Forelimb muscle (tissue), 1 donor: ENCODE measurements at regions not wholly inside any gene's neighbourhood (a gene's known extent, or its start where the extent isn't known, plus 50 kb on each side); places are given as distances from the start of the nearest gene placed in this dataset.
"Not testable (repeated sequence)": the region's sequence is repeated elsewhere in the genome, so short reads cannot be mapped to it uniquely, and the experiment has no call there.

Experiments
- DNase-seq: peaks from one replicate; pipeline ENCODE4 v3.0.0-alpha.2; 2013; ENCODE audit warnings: low read depth

DNA sequence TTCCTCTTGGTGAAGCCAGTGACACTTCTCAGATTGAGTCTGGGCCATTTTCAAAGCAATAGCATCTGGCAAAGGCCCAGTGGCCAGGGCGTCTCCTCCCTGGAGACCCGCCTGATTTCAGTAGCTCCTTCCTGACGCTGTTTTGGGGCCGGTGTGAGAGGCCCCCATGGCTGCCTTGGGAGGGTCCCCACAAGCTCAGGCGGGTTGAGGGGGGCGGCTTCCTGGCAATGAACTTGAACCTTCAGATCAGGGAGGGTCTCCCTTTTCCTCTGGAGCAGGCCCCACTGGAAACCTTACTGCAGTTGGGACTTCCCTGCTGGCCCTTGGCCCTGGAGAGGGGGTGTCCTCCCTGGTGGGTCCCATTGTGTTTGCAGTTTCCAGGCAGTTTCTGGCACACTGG lies 121.2 kb downstream of the CRYAA start:
- DNase-seq = no peak

DNA sequence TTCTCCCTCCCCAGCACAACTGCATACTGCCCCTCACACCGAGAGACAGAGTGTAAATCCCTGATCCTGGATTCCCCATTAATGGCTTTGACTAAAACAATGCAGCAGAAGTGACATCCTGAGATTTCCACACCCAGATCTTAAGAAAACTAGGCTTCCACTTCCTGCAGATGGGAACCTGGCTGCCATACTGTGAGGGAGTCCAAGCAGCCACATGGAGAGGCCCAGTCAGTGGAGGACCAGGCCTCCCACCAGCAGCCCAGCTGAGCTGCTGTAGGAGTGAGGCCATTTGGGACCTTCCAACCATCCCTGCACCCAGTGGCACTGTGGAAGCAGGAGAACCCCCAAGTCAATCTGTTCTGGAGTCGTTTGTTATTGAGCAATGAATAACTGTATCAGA lies 120.6 kb downstream of the CRYAA start:
- DNase-seq = no peak

DNA sequence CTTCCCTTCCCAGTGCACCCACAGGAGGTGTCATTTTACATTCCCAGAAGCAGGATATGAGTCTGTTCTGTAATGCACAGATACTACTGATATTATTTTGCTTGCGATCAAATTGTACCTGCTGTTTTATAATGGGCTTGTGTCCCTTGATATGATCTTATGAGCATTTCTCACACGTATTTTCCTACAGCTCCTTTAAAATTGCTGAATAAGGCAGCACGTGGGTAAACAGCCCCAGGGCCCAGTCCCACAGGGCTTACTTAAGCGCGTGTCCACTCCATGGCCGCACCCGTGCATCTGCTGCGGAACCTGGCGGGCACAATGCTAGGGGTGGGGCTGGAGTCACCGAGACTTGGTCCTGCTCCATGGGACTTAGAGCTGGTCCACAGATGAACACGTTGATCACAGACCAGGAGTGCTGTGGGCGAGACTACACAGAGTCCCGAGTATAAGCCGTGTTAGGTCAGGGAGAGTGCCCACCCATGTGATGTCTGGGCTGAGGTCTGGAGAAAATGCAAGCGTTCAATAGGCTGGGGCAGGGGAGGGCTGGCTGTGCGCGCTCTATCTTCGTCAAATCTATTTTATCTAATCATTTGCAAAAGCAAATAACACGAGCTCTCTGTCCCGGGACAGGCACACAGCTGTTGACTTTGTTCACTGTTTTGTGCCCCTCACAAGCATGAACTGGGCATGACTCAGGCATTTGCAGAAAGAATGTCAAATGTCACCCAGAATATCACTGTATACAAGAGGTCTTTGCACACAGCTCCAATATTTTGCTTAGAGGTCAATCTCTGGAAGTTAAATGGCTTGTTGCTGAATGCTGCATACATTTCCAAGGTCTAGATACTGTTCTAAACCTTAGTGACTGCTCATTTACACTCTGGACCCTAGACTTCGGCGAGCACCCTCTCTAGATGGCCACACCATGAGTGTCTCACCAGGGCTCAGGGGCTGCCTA lies 119.3 kb downstream of the CRYAA start:
- no peak for DNase-seq

DNA sequence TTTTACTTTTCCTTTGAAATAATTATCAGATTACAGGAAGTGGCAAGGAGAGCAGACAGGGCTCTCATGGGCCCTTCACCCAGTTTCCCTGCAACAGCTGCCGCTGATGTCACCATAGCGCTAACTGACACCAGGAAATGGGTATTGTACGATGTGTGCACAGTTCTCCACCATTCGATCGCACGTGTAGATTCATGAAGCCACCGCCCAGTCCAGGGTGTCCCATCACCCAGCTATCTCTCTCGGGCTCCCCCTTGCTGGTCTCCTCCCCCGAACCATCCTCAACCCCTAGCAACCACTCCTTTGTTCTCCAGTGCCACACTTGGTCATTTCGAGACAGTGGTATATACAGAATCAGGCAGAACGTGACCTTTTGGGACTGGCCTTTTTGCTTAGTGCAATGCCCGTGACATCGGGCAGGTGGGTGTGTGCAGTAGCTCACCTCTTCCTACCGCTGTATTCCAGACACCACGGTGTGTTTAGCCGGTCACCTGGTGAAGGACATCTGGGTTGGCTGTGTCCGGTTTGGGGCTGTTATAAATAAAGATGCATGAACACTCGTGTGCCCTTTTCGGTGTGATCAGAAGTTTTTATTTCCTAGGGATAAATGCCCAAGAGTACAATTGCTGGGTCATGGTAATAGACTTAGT lies 118.4 kb downstream of the CRYAA start:
- no peak for DNase-seq

DNA sequence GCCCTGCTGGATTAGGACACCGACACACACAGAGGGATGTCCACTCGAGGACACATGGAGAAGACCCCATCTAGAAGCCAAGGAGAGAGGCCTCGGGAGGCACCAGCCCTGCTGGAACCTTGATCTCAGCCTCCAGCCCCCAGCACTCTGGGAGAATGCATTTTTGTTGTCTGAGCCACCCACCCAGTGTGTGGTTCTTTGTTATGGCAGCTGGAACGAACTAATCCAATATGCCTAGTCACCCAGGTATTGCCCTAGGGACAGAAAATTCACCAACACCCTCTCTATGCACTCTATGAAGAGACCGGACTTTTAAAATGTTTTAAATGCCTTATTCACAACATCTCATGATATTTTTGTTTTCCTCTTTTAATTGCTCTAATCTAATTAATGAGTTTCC lies 117.4 kb downstream of the CRYAA start:
- DNase-seq = no peak

DNA sequence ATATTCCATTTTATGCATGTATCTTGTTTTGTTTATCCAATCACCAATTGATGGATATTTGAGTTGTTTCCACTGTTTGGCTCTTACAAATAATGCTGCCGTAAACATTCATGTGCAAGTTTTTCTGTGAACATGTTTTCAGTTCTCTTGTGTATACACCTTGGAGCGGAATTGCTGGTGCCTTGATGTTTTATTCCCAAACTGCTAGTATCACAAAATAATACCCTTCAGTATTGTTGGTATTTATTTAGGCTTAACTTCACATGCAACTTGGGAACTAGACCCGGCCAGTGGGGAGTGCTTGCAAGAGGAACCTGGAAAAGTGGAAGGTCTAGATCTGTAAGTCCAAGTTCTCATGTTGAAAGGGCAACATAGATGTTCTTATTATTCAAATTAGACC lies 115.9 kb downstream of the CRYAA start:
- no peak for DNase-seq

DNA sequence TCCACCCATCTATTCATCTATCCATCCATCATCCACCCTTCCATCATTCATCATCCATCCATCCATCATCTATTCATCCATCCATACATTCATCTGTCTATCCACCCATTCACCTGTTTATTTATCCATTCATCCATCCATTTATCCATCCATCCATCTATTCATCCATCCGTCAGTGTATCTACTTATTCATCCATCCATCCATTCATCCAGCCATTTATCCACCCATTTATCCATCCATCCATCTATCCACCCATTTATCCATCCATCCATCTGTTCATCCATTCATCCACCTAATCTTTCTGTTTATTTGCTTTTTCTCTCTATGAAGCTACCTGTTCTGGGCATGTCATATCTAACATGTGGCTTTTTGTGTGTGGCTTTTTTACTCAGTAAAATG lies 115.4 kb downstream of the CRYAA start:
- no peak for DNase-seq

DNA sequence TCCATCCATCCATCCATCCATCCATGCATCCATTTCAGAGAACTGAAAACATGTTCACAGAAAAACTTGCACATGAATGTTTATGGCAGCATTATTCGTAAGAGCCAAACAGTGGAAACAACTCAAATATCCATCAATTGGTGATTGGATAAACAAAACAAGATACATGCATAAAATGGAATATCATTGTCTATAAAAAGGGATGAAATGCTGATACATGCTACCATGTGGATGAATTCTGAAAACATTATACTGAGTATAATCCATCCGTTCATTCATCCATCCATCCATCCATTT lies 115.1 kb downstream of the CRYAA start:
- not testable (repeated sequence) for DNase-seq

DNA sequence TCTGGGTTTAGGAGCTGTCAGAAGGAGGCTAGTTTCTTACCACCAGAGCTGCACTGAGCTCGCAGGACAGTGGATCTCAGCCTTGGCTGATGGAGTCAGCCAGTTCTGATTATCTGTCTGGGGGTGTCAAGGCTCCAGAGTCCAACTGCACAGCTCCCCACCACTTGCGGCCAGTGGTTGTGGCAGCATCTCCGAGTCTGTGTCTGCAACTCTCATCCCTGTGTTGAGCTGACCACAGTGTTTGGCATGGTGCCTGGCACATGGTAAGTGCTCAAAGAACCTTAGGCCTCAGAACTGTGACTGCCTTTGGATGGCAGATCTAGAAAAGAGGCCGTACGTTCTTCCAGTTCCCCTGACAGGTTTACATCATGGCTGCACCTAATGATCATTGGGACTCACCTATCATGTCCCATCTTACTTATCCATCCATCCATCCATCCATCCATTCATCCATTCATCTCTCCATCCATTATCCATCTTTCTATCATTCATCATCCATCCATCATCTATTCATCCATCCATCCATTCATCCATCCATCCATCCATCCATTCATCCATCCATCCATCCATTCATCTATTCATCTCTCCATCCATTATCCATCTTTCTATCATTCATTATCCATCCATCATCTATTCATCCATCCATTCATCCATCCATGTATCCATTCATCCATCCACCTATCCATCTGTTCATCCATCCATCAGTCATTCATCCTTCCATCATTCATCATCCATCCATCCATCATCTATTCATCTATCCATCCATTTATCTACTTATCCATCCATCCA lies 114.5 kb downstream of the CRYAA start:
- DNase-seq = no peak

DNA sequence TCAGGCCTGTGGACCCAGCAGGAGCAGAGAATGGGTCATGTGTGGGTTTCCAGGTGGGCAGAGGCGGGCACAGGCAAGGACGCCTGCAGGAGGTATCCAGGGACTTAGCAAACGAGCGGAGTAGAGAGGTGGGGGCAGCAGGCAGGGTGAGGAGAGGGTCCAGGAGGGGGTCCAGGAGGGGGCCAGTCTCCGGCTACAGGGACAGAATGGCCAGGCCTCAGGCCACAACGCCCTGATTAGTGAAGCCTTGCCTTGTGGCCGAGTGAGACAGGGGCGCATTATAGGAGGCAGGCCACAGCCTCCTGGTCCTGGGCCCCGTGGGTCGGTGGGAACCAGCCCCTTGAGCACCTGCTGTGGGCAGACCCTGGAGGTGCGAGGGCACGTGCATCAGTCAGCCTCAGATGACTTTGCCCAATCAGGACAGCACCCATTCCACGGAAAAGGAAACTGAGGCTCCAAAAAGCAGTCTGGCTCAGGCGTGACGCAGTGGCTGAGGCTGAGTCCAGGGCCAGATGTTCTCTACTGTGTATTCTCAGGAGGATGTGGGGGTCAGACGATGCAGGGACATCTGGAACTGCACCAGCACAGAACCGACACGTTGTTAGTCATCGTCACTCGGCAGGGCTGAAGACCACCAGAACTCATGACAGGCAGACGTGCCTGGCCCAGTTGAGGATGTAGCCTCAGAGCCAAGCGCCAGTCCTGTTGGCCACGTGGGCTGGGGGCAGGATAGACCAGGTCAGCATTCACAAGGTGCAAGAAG lies 113.7 kb downstream of the CRYAA start:
- no peak for DNase-seq

DNA sequence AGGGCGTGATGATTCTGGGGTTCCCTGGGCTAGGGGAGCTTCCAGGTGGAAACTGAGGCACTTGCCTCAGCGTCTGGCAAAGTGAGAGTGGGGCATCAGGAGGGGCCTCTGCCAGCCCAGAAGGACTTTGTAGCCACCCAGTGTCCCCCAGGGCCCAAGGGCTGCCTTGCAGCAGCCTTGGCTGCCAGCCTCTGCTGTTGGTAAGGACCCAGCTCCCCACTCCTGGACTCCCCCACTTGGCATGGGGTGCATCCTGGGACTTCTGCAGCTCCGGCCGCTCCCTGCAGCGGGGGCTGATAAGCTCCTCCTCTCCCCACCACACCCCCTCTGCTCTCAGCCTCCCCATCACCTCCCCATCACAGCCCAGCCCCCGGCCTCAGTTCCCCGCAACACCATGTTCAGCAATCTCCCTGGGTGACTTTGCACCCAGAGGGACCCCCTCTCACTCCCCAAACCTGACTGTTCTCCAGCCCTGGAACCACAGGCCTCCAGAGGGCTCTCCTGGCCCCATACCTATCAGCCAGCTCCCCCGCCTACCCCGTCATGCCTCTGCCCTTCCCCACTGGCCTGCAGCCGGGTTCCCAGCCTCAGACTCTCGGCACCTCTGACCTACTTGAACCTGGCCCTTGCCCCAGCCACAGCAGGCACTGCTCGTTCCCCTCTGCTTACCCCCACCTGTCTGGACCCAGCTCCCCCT lies 113.0 kb downstream of the CRYAA start:
- DNase-seq = no peak

DNA sequence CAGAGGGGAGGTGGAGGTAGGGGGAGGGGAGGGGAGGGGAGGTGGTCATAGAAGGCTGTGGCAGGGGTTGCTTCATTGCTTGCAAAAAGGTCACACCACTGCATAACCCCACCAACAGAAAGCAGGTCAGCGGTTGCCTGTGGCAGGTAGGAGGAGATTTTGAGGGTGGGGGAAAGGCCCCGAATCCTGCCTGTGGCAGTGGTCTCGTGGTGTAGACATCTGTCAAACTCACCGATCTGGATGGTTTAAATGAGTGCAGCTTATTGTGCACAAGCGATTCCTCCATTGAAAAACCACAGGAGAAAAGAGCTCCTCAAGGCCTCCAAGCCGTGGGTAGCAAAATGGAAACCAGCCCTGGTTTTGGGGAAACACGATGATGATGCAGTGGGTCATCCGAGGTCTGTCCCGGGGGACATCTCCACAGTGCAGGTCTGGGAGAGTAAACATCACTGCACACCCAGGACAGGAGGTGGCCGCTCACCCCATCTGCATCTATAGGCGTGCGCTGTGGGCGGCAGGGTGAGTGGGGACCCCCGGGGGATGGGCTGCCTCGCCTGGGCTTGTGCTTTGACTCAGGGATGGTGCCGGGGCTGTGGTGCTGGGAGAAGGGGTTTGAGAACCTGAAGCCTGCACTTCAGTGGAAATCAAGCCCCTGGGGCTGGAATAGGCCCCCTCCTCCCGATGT lies 112.3 kb downstream of the CRYAA start:
- no peak for DNase-seq

DNA sequence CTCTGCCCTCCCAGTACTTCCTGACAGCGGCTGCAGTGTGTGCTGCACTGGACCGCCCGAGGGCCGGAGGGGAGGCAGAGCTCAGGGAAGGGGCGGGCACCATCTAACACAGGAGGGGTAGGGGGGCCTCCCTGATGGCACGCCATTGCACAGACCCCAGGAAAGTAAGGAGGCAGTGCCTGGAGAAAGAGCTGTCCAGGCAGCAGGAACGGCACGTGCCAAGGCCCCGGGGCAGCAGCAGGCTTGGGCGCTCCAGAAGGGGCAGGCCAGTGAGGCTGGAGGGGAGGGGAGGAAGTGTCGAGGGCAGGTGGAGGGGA lies 110.7 kb downstream of the CRYAA start:
- no peak for DNase-seq

DNA sequence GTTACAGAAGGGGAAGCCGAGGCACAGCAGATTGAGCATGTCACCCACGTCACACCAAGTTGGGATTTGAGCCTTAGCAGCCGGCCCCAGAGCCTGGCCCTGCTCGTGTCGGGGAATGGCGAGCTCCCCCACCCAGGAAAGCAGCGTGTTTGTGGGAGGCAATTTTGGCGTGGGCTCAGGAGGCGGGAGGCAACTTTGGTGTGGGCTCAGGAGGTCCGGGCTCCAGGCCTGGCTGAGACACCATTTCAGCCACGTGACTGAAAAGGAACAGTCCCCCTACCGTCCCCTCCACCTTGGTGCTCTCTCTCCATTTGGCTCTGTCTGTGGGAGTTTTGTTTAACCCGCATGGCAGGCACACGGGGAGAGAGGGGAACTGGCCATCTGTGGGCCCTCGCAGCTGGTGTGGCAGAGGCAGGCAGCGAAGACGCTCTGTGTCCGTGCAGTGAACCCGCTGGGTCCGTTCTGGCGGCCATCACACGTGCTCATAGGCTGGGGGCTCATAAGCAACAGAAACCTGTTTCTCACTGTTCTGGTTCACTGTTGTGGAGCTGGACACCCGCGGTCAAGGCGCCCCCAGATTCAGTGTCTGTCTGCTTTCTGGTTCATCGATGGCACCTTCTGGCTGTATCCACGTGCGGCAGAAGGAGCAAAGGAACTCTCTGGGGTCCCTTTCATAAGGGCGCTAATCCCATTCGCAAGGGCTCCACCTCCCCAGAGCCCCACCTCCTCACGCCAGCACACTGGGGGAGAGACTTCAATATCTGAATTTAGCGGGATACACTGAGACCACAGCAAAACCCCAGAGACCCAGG lies 110.2 kb downstream of the CRYAA start:
- DNase-seq = no peak

DNA sequence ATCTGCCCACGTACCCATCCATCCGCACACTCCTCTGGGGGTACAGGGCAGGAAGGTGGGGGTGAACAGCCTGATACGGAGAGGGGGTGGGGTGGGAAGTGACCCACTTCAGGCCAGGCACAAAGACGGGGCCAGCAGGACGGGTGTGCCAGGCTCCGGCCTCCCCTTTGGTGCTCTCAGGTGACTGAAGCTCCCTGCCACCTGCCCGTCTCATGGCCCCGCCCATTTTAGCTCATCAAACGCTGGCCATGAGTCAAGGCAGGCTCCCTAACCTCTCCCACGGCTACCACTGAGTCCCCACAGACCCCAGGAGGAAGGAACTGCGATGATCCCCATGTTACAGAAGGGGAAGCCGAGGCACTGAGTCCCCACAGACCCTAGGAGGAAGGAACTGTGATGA lies 109.6 kb downstream of the CRYAA start:
- no peak for DNase-seq

DNA sequence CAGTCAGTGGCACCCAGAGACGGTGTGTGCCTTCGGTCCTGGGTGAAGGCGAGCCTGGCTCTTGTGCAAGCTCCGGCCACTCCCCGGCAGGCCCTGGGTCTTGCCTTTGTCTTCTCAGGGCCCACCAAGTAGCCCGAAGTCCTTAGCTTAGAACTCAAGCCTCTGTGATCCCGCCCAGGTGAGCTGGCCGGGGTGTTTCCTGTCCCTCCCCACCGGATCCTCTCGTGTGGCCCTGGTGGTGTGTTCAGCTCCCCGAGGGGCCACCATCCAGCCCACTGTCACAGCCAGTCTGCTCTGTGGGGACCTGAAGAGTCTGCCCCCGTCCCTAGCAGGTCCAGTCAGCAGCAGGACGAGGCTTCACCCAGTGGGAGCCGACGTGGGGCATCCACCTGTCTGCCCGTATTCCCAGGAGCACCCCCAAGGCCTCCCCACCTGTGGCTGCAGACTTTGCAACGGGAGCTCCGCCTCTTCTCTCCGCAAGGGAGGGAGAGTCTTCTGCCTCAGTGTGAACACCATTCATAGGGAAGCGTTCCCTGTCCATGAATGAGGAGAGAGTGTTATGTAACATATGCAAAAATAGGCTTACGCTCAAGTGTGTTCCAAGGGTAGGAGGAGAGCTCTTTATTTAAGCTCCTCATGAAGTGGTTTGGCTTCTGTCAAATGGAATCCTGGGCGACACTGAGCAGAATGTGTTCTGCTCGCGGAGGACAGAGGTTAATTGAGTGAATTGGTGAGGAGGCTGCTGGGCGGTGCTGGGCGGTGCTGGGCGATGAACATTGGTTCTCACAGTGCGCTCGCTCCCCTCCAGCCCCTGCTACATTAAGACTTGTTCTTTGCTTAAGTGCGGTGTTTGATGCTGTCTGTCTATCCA lies 108.9 kb downstream of the CRYAA start:
- DNase-seq = no peak

DNA sequence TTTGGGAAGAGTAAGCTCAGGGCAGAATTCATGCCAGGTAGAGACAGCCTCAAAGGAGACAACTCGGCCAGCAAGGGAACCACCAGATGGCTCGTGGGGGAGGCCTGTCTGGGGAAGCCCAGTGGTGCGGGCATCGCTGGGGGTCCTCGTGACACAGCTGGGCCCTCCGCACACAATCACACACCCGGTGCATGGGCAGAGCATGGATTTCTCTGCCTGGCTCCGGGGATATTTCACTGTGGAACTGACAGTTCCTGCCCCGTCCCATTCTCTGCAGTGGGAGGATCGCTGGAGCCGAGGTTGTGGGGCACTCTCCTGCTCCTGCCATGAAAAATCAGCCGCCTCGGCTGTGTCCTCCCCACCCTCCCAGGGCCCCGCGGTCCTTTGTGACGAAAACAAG lies 108.0 kb downstream of the CRYAA start:
- no peak for DNase-seq

DNA sequence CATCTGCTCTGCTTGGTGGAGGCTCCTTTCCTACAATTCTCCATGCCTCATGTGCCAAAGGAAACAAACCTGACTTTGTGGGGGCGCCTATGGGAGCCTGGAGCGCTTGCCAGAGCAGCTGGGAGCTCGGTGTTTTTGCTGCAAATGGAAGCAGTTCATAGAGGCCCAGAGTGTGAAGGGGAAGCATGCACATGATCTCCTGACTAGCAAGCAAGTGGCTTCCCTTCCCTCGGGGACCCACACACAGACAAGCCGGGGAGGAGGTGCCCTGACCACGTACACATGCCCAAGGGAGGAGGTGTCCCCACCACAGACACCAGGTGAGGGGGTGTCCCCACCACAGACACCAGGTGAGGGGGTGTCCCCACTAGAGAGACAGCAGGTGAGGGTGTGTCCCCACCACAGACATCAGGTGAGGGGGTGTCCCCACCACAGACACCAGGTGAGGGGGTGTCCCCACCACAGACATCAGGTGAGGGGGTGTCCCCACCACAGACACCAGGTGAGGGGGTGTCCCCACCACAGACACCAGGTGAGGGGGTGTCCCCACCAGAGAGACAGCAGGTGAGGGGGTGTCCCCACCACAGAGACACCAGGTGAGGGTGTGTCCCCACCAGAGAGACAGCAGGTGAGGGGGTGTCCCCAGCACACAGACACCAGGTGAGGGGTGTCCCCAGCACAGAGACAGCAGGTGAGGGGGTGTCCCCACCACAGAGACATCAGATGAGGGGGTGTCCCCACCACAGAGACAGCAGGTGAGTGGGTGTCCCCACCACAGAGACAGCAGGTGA lies 106.8 kb downstream of the CRYAA start:
- no peak for DNase-seq
